ENCODE measurements at regions not wholly inside any gene's neighbourhood (a gene's known extent, or its start where the extent isn't known, plus 50 kb on each side); places are given as distances from the start of the nearest gene placed in this dataset.

GRCh38 chr19:30151081-30151480, 209.0 kb downstream of the URI1 start:
- intact Hi-C loops (cut with micrococcal nuclease; ENCODE audit: unreplicated experiment) = loop anchor here (5.0 kb wide), 1 partner anchor 104 kb away; no protein-coding TSS in a partner anchor
- in situ Hi-C loops (cut with MboI) = no loop called here
- Histone ChIP-seq H2AFZ (ENCODE audit: control insufficient read depth, low read depth, low read length) (no peak overlapping the region), H3K36me3 (ENCODE audit: control insufficient read depth in 2 of 2, insufficient read depth in 2 of 2, low read length in 1 of 2) (no peaks in the 10 kb centered on the region), H3K27me3 (replicated peaks in 1 of 2; ENCODE audit: control insufficient read depth in 2 of 2, insufficient read depth in 2 of 2, low read length in 1 of 2) (no peaks in the 10 kb centered on the region), H3K4me3 (no peak overlapping the region), H3K27ac (ENCODE audit: control insufficient read depth, insufficient read depth) (no peak overlapping the region), H3K4me1 (ENCODE audit: control insufficient read depth, insufficient read depth, low read length) (peaks cover 13% of the 10 kb centered on the region), H3K9me3 (replicated peaks; ENCODE audit: control insufficient read depth, insufficient read depth, low read length) (no peaks in the 10 kb centered on the region), H4K20me1 (ENCODE audit: control insufficient read depth, insufficient read depth) (no peaks in the 10 kb centered on the region), H3K79me2 (ENCODE audit: control insufficient read depth, insufficient read depth, low read length) (no peaks in the 10 kb centered on the region), H3K9ac (ENCODE audit: control insufficient read depth, insufficient read depth, low read length) (no peak overlapping the region), H3K4me2 (ENCODE audit: control insufficient read depth, insufficient read depth) (no peak overlapping the region)
- ChIA-PET POLR2A (no interaction called here), SMC1A (ENCODE audit: uncharacterized antibody, unreplicated experiment) (interaction anchor here (0.8 kb wide), 1 partner anchor 184 kb away, joined by 3 read pairs; no protein-coding TSS in a partner anchor), CTCF (no interaction called here), RAD21 (ENCODE audit: unreplicated experiment) (no interaction called here)
- BruUV-seq (replicated peaks) = no TSS peak
- no peak for TF ChIP-seq ATF7 (IDR thresholded peaks at IDR 0.05; ENCODE audit: low read depth)
- TF ChIP-seq SMAD5 (IDR thresholded peaks at IDR 0.05; ENCODE audit: low read depth) = no peak
- no peak for TF ChIP-seq BRCA1 (IDR thresholded peaks at IDR 0.05; ENCODE audit: low read depth, low read length)
- DNase-seq (ENCODE audit: low read depth, low spot score) (no peak), FAIRE-seq (no peak), ATAC-seq (no peak)
- WGBS (ENCODE audit: insufficient coverage, insufficient replicate concordance, low lambda C conversion rate, missing lambda C conversion rate) = 21% methylated on average over 6 of the region's 6 CpGs

GRCh38 chr19:30152510-30153291, 210.7 kb downstream of the URI1 start:
- Histone ChIP-seq H3K4me3 (no peak overlapping the region), H2AFZ (ENCODE audit: control insufficient read depth, low read depth, low read length) (no peak overlapping the region), H3K79me2 (ENCODE audit: control insufficient read depth, insufficient read depth, low read length) (no peaks in the 10 kb centered on the region), H3K27ac (ENCODE audit: control insufficient read depth, insufficient read depth) (no peak overlapping the region), H3K9me3 (replicated peaks; ENCODE audit: control insufficient read depth, insufficient read depth, low read length) (no peaks in the 10 kb centered on the region), H4K20me1 (ENCODE audit: control insufficient read depth, insufficient read depth) (no peaks in the 10 kb centered on the region), H3K27me3 (replicated peaks in 1 of 2; ENCODE audit: control insufficient read depth in 2 of 2, insufficient read depth in 2 of 2, low read length in 1 of 2) (no peaks in the 10 kb centered on the region), H3K4me2 (ENCODE audit: control insufficient read depth, insufficient read depth) (no peak overlapping the region), H3K4me1 (ENCODE audit: control insufficient read depth, insufficient read depth, low read length) (peaks cover 13% of the 10 kb centered on the region), H3K36me3 (ENCODE audit: control insufficient read depth in 2 of 2, insufficient read depth in 2 of 2, low read length in 1 of 2) (no peaks in the 10 kb centered on the region), H3K9ac (ENCODE audit: control insufficient read depth, insufficient read depth, low read length) (no peak overlapping the region)
- RAD21 ChIA-PET (ENCODE audit: unreplicated experiment) = no interaction called here
- BruUV-seq (replicated peaks) = no TSS peak
- in situ Hi-C loops (cut with MboI) (no loop called here), intact Hi-C loops (cut with micrococcal nuclease; ENCODE audit: unreplicated experiment) (loop anchor here (5.0 kb wide), 1 partner anchor 105 kb away; no protein-coding TSS in a partner anchor)
- POLR2A ChIA-PET = interaction anchor here (1.2 kb wide), 1 partner anchor 122 kb away, joined by 4 read pairs; no protein-coding TSS in a partner anchor
- 59% methylated on average over 9 of the region's 10 CpGs for WGBS (ENCODE audit: insufficient coverage, insufficient replicate concordance, low lambda C conversion rate, missing lambda C conversion rate)
- DNase-seq (ENCODE audit: low read depth, low spot score) (no peak), ATAC-seq (no peak), FAIRE-seq (no peak)
- CTCF ChIA-PET = no interaction called here
- SMC1A ChIA-PET (ENCODE audit: uncharacterized antibody, unreplicated experiment) = no interaction called here
- TF ChIP-seq SMAD1 (IDR thresholded peaks at IDR 0.05; ENCODE audit: low read depth, partially characterized antibody) = no peak
- TF ChIP-seq CHD1 (IDR thresholded peaks at IDR 0.05; ENCODE audit: low read depth, low read length) = no peak
- TF ChIP-seq SKIL (IDR thresholded peaks at IDR 0.05; ENCODE audit: low read depth, poor library complexity, severe bottlenecking) = no peak
- TF ChIP-seq ZBTB11 (CRISPR knock-in tag; IDR thresholded peaks at IDR 0.05) = no peak
- TF ChIP-seq MEF2B (IDR thresholded peaks at IDR 0.05; ENCODE audit: partially characterized antibody, poor library complexity, severe bottlenecking) = no peak
- no peak for TF ChIP-seq ATF2 (IDR thresholded peaks at IDR 0.05; ENCODE audit: low read length)
- no peak for TF ChIP-seq MTA3 (IDR thresholded peaks at IDR 0.05; ENCODE audit: borderline replicate concordance, low read length)
